H1 (cell line): ENCODE measurements at regions not wholly inside any gene's neighbourhood (a gene's known extent, or its start where the extent isn't known, plus 50 kb on each side); places are given as distances from the start of the nearest gene placed in this dataset.

Experiments used
- CBX5 ChIP-seq: fragments of 300-800, 300-1000 bp; sonication (generic); IDR thresholded peaks from 2 replicates; pipeline ENCODE4 v1.7.1; 2016; ENCODE audit warnings: antibody characterized with exemption, low read length, low read depth
- CHD2 ChIP-seq: IDR thresholded peaks from 2 replicates; pipeline ENCODE4 v1.6.1; 2012; ENCODE audit warnings: low read length, improper control_type of control experiment
- EP300 ChIP-seq, 2 experiments: IDR thresholded peaks; 1 replicate in 1 of 2; 2 replicates in 1 of 2; pipeline ENCODE4 v1.6.1; 2011 to 2012; ENCODE audit warnings: low read depth in 2 of 2, low read length in 2 of 2, mild to moderate bottlenecking in 2 of 2, borderline replicate concordance in 1 of 2, inconsistent platforms in 1 of 2, moderate library complexity in 1 of 2
- HDAC6 ChIP-seq: IDR thresholded peaks from one replicate; pipeline ENCODE4 v1.7.1; 2012; ENCODE audit warnings: low read depth, mild to moderate bottlenecking, inconsistent platforms, low read length, moderate library complexity
- MAX ChIP-seq: IDR thresholded peaks from 2 replicates; pipeline ENCODE4 v1.6.1; 2012; ENCODE audit warnings: inconsistent platforms
- PHF8 ChIP-seq: fragments of 200-600 bp; sonication (generic); conservative IDR thresholded peaks from 2 replicates; pipeline ENCODE4 v1.7.1; 2012; ENCODE audit warnings: low read depth, mild to moderate bottlenecking, inconsistent platforms, low read length, moderate library complexity
- POLR2A ChIP-seq, 2 experiments: IDR thresholded peaks; 1 replicate in 1 of 2; 2 replicates in 1 of 2; pipeline ENCODE4 v1.6.1; 2011; ENCODE audit warnings: low read depth in 2 of 2, low read length in 2 of 2, mild to moderate bottlenecking in 2 of 2; ENCODE audit errors: control extremely low read depth in 1 of 2
- RAD21 ChIP-seq, 2 experiments: IDR thresholded peaks in 1 of 2; conservative IDR thresholded peaks in 1 of 2; 2 replicates each; pipeline ENCODE4 v1.6.1; 2011; ENCODE audit warnings: low read depth in 2 of 2, low read length in 2 of 2, improper control_type of control experiment in 1 of 2, inconsistent platforms in 1 of 2, mild to moderate bottlenecking in 1 of 2, moderate library complexity in 1 of 2
- RNF2 ChIP-seq: fragments of 200-900, 300-1000 bp; sonication (generic); IDR thresholded peaks from 2 replicates; pipeline ENCODE4 v1.7.1; 2016; ENCODE audit warnings: borderline replicate concordance, low read depth, mild to moderate bottlenecking, antibody characterized with exemption, low read length; ENCODE audit not compliant: poor library complexity, severe bottlenecking; ENCODE audit errors: missing control alignments
- USF2 ChIP-seq: IDR thresholded peaks from 2 replicates; pipeline ENCODE4 v1.6.1; 2011; ENCODE audit warnings: low read length, improper control_type of control experiment
- ZNF274 ChIP-seq: IDR thresholded peaks from 2 replicates; pipeline ENCODE4 v1.7.0; 2012; ENCODE audit warnings: low read length, borderline replicate concordance; ENCODE audit errors: extremely low read depth
- TF ChIP-seq, protein P1 (sequence below), 3 experiments: IDR thresholded peaks; 1 replicate in 2 of 3; 2 replicates in 1 of 3; pipeline versions ENCODE4 v1.5.1 to v1.6.1; 2011; ENCODE audit warnings: low read length in 3 of 3, mild to moderate bottlenecking in 3 of 3, inconsistent platforms in 2 of 3, low read depth in 1 of 3, moderate library complexity in 1 of 3; ENCODE audit not compliant: insufficient read depth in 1 of 3; ENCODE audit errors: control extremely low read depth in 1 of 3

- TF ChIP-seq PHF8 (no peak), RAD21 (IDR thresholded peaks at IDR 0.05 in 1 of 2, conservative IDR thresholded peaks at IDR 0.05 in 1 of 2; ENCODE audit: low read depth in 2 of 2, low read length in 2 of 2) (no peak), MAX (no peak), EP300 (IDR thresholded peaks at IDR 0.05; ENCODE audit: borderline replicate concordance in 1 of 2, low read depth in 2 of 2, low read length in 2 of 2) (no peak), CBX5 (no peak), USF2 (no peak), RNF2 (no peak), HDAC6 (no peak), ZNF274 (no peak), CHD2 (no peak), POLR2A (IDR thresholded peaks at IDR 0.05; ENCODE audit: control extremely low read depth in 1 of 2, low read depth in 2 of 2, low read length in 2 of 2) (no peak)
- TF ChIP-seq, protein P1, sequence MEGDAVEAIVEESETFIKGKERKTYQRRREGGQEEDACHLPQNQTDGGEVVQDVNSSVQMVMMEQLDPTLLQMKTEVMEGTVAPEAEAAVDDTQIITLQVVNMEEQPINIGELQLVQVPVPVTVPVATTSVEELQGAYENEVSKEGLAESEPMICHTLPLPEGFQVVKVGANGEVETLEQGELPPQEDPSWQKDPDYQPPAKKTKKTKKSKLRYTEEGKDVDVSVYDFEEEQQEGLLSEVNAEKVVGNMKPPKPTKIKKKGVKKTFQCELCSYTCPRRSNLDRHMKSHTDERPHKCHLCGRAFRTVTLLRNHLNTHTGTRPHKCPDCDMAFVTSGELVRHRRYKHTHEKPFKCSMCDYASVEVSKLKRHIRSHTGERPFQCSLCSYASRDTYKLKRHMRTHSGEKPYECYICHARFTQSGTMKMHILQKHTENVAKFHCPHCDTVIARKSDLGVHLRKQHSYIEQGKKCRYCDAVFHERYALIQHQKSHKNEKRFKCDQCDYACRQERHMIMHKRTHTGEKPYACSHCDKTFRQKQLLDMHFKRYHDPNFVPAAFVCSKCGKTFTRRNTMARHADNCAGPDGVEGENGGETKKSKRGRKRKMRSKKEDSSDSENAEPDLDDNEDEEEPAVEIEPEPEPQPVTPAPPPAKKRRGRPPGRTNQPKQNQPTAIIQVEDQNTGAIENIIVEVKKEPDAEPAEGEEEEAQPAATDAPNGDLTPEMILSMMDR (IDR thresholded peaks at IDR 0.05; ENCODE audit: control extremely low read depth in 1 of 3, insufficient read depth in 1 of 3, low read depth in 1 of 3, low read length in 3 of 3): no peak
Measured at GRCh38 chr2:148594216-148594615, 50.3 kb upstream of the EPC2 start.
